Renal cortex interstitium (tissue), 11 donors: ENCODE measurements at regions not wholly inside any gene's neighbourhood (a gene's known extent, or its start where the extent isn't known, plus 50 kb on each side); places are given as distances from the start of the nearest gene placed in this dataset.

Source experiments
- DNase-seq, 11 donors: peaks; one replicate each; pipeline ENCODE4 v3.0.0-alpha.2; 2013; ENCODE audit warnings: low read depth in 9 of 11, low spot score in 4 of 11; ENCODE audit errors: extremely low read depth in 1 of 11

DNA sequence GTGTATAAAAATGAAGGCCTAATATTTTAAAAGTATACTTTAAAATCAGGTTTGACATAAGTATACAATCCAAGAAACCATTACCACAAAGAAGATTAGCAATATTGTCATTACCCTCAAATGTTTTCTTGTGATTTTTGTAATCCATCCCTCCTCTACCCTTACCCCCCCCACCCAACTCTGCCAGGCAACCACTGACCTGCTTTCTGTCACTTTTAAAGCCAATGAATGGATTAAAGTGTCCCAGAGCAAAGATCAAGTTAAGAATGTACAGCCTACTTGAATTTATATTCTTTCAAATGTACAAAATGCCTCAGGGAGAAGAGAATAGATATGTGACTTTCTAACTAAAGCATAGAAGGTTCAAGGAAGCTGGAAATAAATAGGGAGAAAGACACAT, 1038.8 kb upstream of the GBE1 start:
- DNase-seq: no peak

DNA sequence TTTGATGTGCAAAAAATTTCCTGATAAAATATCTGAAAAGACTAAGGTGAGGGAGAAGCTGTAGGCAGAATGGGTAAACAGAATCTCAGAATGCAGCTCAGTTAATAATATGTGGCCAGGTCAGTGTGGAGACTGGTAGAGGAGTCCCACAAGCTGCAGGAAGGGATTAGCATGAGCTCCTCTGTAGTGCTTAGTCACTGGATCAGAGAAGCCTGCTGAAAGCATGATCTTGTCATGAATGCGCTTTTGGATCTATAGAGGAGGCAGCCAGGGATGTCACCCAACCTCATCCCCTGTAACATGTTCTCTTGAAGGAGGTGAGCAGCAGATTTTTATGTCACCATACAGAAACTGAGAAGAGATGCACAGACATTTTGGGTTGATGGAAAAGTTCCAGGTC, 1035.3 kb upstream of the GBE1 start:
- DNase-seq: no peak

DNA sequence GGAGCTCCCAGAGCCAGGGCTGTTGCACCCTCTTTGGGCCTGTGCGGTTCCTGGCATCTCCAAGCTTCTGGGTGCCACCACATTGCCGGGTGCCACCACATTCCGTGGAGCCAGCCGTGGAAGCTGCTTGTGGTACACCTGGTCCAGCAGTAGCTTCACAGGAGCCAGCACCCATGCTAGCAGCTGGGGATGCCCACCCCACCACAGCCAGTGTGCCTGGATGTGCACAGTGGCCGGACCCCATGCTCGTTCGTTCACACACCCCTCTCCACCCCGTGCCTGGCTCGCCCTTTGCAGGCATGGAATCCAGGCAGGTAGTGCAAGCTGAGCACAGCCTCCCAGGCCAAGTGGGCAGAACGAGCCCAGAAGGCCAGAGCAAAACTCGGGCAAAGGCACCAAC, 1029.8 kb upstream of the GBE1 start:
- DNase-seq: no peak

DNA sequence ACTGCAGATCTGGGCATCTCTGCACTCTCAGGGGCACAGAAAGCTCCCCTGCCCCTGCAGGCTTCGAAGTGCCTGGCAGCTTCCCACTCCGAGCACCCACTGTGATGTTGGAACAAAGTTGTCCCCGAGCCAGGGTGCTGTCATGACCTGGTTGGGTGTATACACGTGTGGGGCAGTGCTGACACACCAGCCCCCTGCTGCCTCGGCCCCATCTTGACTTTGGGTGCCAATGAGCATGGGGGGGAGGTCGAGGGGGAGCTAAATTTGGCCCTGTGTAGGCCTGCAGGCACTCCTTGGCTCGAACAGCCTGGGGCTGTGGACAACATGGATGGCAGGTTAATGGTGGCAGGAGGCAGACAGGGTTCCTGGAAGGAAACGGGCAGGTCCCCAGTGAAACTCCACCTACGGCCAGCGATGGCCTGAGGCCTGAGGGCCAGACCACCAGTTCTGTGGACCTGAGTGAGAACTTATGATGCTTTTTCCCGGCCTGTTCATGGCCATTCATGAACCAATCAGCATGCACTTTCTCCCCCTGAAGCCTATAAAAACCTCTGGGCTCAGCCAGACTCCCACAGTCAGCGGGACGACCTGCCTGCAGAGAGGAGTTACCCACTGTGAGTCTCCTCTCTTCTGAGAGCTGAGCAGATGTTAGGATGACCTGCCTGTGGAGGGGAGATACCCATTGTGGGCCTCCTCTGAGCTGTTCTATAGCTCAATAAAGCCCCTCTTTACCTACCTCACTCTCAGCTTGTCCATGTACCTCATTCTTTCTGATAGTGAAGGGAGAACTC, 1029.1 kb upstream of the GBE1 start:
- DNase-seq: no peak

DNA sequence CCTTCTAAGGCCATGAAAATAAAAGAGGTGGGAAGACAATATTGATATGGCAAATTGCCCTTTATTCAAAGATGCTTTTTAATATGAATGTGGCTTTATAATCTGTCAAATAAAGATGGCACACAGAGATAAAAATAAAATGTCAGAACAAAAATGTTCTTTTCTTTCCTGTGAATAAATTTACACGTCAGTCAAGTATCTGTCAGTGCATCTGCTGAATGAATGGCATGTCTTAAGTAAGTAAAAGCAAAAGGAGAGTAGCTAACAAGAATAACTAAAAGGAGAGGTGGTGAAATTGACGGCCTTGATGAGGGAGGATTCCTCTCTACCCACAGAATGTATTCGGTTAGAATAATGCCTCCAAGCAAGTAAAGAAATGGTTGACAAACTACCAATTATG, 1021.7 kb upstream of the GBE1 start:
- no peak for DNase-seq

DNA sequence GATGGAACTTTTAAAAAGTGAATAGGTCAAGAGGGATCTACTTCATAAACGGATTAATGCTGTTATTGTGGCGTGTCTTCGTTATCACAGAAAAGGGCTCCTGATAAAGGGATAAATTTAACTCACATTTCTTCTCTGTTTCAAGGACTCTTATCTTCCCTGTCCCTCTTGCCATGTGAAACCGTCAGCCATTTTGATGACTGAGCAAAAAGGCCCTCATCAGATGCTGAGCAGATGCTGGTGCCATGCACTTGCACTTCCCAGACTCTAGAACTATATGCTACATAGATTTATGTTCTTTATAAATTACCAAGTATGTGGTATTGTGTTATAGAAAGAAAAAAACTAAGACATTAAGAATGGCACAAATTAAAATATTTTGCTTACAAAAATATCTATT, 1011.8 kb upstream of the GBE1 start:
- DNase-seq: no peak

DNA sequence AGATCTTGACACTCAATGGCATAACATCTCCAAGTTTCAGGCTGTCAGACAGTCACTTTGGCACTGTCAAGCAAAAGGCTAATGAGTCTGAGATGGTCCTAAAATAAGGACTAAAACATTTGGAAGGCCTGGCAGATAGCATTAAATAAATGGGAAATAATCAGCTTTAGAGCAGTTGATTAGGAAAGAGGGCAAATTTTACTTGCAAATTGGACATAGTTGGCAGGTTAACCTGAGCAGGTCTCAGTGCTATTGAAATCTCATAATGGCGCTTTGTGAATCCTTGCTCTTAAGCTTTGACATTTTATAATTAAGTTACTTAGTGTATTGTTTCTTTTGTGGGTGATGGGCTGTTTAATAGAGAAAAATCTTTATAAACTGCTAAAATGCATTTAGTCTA, 1003.1 kb upstream of the GBE1 start:
- DNase-seq: no peak

DNA sequence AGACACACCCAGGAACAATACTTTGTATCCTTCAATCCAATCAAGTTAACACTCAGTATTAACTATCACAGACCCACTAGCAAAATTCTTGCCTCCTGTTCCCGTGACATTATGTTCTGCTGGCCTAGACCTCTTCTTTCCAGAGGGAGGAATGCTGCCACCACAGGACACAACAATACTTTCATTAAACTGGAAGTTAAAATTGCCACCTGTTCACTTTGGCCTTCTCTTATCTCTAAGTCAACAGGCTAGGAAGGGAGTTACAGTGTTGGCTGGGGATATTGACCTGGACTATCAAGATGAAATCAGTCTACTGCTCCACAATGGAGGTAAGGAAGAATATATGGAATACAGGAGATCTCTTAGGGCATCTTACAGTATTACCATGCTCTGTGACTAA, 1000.4 kb upstream of the GBE1 start:
- no peak for DNase-seq

DNA sequence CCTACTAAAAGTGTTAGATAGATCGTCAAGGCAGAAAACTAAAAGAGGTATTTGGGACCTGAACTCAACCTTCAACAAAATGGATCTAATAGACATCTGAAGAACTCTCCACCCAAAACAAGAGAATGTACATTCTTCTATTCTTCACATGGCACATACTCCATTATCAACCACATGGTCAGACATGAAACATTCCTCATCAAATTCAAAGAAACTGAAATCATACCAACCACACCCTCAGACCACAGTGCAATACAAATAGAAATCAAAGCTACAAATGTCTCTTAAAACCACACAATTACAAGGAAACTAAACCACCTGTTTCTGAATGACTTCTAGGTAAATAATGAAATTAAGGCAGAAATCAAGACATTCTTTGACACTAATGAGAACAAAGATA, 984.1 kb upstream of the GBE1 start:
- no peak for DNase-seq

DNA sequence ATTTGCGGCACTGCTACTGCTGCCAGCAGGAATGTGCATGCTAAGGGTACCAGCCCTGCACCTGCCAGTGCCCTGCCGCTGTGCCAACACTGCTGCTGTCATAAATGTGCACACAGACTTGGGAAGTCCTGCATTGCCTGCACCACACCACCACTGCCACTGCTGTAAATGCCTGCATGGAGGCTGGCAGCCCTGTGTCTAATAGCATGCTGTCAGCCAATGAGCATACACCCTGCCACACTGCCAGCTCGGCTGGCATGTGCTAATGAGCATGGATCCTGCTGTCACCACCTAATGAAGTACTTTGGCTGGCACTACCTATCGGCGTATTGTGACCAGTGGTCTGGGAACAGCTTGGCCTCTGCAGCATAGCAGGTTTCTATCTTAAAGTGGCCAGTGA, 981.8 kb upstream of the GBE1 start:
- no peak for DNase-seq

DNA sequence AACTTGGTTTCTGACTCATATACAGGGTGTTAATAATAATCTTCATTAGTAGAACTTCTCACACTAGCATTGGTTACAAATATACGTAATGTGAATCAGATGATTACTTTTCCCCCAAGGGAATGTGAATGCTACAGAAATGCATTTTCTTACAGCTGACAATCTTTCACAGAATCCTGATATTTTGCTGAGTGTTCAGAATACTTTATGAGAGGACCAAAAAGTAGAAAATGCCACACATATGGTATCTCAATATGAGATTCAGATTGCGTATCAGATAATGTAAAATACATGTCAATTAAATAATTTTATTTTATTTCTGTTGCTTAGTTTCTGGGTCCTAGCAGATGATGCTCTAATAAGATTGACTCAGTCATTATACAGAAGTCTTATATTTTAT, 979.9 kb upstream of the GBE1 start:
- no peak for DNase-seq

DNA sequence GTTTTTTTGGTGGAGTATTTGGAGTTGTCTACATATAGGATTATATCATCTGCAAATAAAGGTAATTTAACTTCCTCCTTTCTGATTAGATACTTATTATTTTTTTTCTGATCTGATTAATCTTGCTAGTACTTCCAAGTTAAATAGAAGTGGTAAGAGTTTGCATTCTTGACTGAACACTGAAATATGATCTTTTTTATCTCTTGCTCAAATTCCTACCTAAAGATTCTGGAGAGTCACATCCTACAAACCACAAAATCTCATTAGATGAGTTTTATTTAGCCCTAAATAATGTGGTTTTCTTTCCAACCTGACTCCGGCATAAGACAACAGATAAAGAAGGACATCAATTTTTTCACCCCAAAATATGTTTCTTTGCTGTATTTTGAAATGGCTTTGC, 977.9 kb upstream of the GBE1 start:
- no peak for DNase-seq

DNA sequence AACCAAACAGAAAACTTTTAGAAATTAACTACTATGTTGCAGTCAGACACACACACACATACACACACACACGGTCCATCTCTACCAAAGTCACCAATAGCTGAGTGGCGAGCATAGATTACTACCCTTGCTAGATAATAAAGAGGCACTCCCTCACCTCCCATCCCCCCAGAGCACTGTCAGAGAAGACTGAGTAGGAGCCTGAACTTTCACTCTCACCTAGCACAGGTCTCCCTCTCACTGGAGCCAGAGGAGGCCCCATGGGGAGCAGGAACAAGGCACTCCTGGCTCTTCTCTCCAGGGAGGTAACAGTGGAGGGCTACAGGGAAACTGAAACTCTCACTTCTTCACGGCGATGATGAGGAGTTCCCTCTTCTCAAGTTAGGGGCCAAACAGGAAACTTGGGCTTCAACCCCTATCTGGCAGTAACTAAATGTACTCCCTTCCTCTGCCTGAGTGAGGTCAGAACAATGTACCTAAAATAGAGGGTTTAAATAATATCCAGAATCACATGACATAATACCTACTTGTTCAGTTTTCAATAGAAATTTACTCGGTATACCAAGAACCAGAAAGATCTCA, 975.3 kb upstream of the GBE1 start:
- no peak for DNase-seq

DNA sequence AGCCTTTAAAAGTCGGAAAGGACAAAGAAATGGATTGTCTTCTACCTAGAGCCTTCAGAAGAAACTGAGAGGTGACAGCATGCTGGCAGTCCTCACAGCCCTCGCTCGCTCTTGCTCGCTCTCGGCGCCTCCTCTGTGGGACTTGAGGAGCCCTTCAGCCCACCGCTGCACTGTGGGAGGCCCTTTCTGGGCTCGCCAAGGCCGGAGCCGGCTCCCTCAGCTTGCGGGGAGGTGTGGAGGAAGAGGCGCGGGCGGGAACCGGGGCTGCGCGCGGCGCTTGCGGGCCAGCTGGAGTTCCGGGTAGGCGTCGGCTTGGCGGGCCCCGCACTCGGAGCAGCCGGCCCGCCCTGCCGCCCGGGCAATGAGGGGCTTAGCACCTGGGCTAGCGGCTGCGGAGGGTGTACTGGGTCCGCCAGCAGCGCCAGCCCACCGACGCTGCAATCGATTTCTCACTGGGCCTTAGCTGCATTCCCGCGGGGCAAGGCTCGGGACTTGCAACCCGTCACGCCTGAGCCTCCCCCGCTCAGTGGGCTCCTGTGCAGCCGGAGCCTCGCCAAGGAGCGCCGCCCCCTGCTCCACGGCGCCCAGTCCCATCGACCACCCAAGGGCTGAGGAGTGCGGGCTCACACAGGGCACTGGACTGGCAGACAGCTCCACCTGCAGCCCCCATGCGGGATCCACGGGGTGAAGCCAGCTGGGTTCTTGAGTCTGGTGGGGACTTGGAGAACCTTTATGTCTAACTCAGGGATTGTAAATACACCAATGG, 953.8 kb upstream of the GBE1 start:
- DNase-seq: no peak

DNA sequence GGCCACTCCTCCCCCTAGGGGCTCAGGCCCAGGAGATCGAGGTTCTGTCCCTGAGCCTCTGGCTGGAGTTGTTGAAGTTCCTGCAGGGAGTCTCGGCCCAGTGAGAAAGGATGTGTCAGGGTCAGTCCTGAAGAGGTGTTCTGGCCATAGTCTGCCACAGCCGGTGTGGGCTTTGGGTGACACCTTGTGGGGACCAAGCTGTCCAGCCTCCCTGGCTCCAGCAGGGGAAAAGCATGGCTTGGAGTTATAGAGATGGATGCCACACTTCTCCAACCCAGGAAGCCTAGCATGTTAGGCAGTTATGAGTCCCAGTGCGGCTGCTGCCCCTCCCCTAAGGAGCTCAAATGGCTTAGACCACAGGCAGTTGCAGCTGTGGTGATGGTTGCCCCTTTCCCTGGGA, 945.6 kb upstream of the GBE1 start:
- DNase-seq: no peak

DNA sequence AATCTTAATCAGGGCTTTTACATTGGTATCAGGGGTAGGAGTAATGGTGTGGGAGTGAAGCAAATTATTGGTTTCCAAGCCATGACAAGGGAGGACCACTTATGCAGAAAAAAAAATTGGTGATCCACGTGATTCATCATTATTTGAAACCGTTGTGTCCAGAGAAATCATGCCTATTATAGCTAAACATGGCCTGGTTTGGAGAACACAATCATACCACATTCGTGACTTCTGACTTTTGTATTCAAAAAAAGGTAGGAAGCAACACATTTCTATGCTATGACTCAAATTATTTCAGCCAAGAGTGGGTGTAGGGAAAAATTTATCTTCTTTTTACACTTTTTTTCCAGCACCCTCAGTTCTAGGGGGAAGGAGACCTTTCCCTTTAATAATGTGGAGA, 924.3 kb upstream of the GBE1 start:
- no peak for DNase-seq

DNA sequence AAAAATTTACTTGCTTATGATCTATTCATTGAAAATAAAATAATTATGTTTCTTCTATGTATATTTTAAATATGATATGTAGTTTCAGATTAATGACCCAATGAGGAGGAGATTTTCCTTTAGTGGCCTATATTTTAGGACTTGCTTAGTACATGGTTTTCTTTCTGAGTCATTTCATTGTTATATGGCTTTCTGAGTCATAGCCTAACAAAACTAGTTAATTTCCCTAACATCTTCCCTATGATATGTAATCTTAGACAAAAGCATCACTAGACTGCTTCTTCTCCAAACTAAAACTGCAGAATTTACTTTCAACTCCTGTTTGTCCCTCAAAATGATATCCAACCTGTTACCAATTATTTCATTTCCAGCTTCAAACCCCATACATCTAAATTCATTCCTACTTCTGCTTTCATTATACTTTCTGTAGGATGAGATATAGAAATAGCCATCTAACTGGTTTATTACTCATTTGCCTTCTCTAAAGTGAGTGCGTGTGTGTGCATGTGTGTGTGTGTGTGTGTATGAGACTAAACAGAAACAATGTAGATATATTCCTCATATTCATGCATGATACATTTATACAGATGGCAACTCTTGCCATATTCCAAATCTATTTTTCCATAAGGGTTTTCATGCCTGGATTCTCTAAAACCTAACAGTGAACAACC, 915.0 kb upstream of the GBE1 start:
- DNase-seq: no peak

DNA sequence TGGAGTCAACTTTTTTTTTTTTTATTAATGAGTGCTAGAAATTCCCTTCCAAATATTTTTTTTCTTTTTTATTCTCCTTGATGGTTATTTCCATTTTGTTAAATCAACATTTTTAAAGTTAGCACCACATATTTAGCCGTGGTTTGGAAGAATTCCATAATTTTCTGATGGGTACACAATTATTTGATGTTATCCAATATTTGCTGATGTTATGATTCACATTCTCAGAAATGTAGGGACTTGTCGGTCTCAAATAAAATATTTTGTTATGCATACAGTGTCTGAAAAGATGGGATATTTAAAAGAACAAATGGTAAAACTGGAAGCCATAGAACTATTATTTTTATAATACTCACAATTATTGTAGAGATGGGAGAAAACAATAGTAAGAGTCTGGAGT, 911.5 kb upstream of the GBE1 start:
- no peak for DNase-seq

DNA sequence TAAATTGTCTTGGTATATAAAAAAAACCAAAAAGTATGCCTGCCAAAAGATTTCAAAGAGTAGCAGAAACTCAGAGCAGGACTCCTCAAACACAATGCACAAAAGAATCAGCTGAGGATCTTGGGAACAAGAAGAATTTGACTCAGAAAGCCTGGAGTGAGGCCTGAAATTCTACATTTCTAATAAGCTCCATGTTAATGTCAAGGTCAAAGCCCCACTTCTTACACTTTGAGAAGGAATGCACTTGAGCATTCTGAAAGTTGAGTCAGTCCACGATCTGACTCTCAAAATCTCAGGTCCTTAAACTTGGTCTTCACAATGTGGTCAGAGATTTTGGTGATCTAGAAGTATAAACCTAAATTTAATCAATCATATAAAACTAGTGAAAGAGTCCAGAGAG, 910.0 kb upstream of the GBE1 start:
- DNase-seq: no peak

DNA sequence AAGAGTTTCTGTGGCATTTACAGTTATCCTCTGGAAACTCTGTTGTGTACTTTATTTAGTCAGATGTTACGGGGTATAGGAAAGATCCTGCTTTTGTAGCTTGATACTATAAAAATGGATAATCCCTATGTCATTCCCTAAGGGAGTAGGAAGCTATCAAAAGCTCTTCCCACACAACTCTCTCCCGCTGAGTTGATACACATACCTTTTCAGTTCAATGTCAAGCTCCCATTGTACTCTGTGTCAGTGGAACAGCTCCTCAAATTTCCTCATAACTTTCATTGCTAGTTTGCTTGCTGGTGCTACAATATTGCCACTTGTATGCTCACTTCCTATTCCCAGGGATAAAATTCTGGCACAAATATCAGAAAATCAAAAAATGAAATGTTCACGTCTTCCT, 893.3 kb upstream of the GBE1 start:
- no peak for DNase-seq
